ENCODE measurements at regions not wholly inside any gene's neighbourhood (a gene's known extent, or its start where the extent isn't known, plus 50 kb on each side); places are given as distances from the start of the nearest gene placed in this dataset.

DNA sequence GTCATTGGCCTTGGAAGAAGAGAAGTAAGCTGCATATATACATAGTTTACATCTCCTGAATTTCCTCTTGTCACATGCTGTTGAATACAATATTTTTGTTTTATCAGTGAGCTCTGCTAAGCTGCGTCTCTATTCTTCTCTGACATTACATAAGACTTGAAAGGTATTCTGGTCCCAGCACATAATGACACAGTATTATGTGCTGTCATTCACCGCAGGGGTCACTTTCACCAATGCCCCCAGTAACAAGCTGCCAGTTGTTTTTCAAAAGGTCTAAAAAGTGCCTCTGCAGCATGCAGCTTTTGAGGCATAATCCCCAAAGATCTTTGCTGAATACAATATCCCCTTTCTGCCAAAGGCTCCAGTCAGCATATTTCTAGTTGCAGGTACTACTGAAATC lies 349.0 kb upstream of the FAM174A start:
- TF ChIP-seq, protein P1, sequence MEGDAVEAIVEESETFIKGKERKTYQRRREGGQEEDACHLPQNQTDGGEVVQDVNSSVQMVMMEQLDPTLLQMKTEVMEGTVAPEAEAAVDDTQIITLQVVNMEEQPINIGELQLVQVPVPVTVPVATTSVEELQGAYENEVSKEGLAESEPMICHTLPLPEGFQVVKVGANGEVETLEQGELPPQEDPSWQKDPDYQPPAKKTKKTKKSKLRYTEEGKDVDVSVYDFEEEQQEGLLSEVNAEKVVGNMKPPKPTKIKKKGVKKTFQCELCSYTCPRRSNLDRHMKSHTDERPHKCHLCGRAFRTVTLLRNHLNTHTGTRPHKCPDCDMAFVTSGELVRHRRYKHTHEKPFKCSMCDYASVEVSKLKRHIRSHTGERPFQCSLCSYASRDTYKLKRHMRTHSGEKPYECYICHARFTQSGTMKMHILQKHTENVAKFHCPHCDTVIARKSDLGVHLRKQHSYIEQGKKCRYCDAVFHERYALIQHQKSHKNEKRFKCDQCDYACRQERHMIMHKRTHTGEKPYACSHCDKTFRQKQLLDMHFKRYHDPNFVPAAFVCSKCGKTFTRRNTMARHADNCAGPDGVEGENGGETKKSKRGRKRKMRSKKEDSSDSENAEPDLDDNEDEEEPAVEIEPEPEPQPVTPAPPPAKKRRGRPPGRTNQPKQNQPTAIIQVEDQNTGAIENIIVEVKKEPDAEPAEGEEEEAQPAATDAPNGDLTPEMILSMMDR (IDR thresholded peaks at IDR 0.05; ENCODE audit: extremely low read depth, low read depth, low read length) = no peak
- H3K27ac ChIP-seq (ENCODE audit: low read depth, low read length) = no peak overlapping the region

DNA sequence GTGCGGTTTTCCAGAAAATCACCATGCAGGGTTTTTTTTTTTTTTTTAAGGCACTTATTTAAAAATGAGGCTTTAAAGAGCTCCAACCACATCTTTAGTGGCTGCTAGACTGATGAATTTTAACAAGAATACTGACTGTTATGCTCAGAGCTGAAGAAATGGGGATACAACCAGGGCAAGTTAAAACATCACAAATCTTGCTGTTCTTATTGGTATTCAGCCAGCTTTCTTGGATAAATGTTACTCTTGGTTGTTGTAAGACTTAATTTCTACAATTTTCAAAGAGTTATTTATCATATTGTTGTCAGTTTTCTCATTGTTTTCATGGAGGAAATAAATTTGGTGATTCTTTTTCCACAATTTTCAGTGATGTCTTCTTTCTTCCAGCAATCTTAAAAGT lies 352.8 kb upstream of the FAM174A start:
- H3K36me3 ChIP-seq (ENCODE audit: insufficient read depth, low read length) = no peaks in the 10 kb centered on the region
- H2AFZ ChIP-seq (ENCODE audit: low read length) = no peak overlapping the region
- no peak overlapping the region for H3K4me2 ChIP-seq (ENCODE audit: insufficient read depth, low read length)
- H3K27me3 ChIP-seq (ENCODE audit: insufficient read depth, low read length) = no peaks in the 10 kb centered on the region
- no peaks in the 10 kb centered on the region for H4K20me1 ChIP-seq (ENCODE audit: insufficient read depth, low read length)
- no peaks in the 10 kb centered on the region for H3K4me1 ChIP-seq (ENCODE audit: insufficient read depth, low read length)
- TF ChIP-seq, protein P1 (IDR thresholded peaks at IDR 0.05; ENCODE audit: extremely low read depth, low read depth, low read length) = no peak
- H3K4me3 ChIP-seq (ENCODE audit: insufficient read depth, low read length) = no peak overlapping the region
- H3K9me3 ChIP-seq (ENCODE audit: low read depth, low read length) = no peaks in the 10 kb centered on the region
- H3K79me2 ChIP-seq (ENCODE audit: insufficient read depth, low read length) = no peaks in the 10 kb centered on the region
- no peak overlapping the region for H3K27ac ChIP-seq (ENCODE audit: low read depth, low read length)
- no peak for DNase-seq (ENCODE audit: insufficient read length, low spot score, missing footprints)

More for the DNA sequence above, 349.0 kb upstream of the FAM174A start:
- Histone ChIP-seq H4K20me1 (ENCODE audit: insufficient read depth, low read length) (no peaks in the 10 kb centered on the region), H2AFZ (ENCODE audit: low read length) (no peak overlapping the region), H3K36me3 (ENCODE audit: insufficient read depth, low read length) (no peaks in the 10 kb centered on the region), H3K4me3 (ENCODE audit: insufficient read depth, low read length) (no peak overlapping the region), H3K9me3 (ENCODE audit: low read depth, low read length) (no peaks in the 10 kb centered on the region), H3K4me1 (ENCODE audit: insufficient read depth, low read length) (no peaks in the 10 kb centered on the region), H3K27me3 (ENCODE audit: insufficient read depth, low read length) (no peaks in the 10 kb centered on the region), H3K4me2 (ENCODE audit: insufficient read depth, low read length) (no peak overlapping the region), H3K79me2 (ENCODE audit: insufficient read depth, low read length) (no peaks in the 10 kb centered on the region)
- no peak for DNase-seq (ENCODE audit: insufficient read length, low spot score, missing footprints)

DNA sequence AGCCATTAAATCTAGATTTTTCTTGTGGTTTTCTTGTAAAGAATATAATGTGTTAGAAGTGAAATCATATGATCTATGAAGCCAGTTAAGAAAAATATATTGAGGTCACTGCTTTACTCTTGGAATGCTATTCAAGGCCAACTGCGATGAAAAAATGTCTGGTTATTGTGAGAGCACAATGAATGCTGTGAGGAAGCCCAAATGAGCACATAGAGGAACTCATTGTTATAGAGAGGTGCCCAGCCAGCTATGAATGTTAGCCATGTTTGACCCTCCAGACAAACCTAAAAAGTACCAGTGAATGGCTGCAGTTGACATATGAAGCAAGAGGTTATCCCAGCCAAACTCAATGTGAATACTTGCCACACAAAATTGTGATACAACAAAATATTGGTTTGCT lies 359.8 kb upstream of the FAM174A start:
- Histone ChIP-seq H4K20me1 (ENCODE audit: insufficient read depth, low read length) (no peaks in the 10 kb centered on the region), H2AFZ (ENCODE audit: low read length) (no peak overlapping the region), H3K4me2 (ENCODE audit: insufficient read depth, low read length) (no peak overlapping the region), H3K27ac (ENCODE audit: low read depth, low read length) (no peak overlapping the region), H3K4me3 (ENCODE audit: insufficient read depth, low read length) (no peak overlapping the region), H3K4me1 (ENCODE audit: insufficient read depth, low read length) (no peaks in the 10 kb centered on the region), H3K27me3 (ENCODE audit: insufficient read depth, low read length) (no peaks in the 10 kb centered on the region), H3K9me3 (ENCODE audit: low read depth, low read length) (no peaks in the 10 kb centered on the region), H3K36me3 (ENCODE audit: insufficient read depth, low read length) (no peaks in the 10 kb centered on the region), H3K79me2 (ENCODE audit: insufficient read depth, low read length) (no peaks in the 10 kb centered on the region)
- DNase-seq (ENCODE audit: insufficient read length, low spot score, missing footprints) = no peak
- TF ChIP-seq, protein P1 (IDR thresholded peaks at IDR 0.05; ENCODE audit: extremely low read depth, low read depth, low read length) = no peak

DNA sequence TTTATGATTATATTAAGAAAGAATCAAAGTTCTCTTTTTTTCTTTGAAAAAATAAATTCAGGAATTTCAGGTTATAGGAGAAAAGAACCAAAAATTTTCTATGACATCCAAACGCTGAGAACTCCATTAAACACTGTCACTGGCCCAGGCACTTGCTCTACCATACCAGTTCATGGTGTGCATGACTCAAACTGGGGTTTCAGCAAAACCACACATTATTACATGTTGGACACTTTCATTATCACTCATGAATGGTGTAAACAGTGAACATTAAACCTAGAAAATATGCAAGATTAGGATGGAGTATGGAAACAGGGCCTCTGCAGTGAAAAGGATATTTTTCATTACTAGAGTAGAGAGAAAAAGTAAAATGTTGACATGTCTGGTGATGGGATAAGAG lies 369.9 kb upstream of the FAM174A start:
- Histone ChIP-seq H3K4me2 (ENCODE audit: insufficient read depth, low read length) (no peak overlapping the region), H2AFZ (ENCODE audit: low read length) (no peak overlapping the region), H3K4me1 (ENCODE audit: insufficient read depth, low read length) (no peaks in the 10 kb centered on the region), H4K20me1 (ENCODE audit: insufficient read depth, low read length) (no peaks in the 10 kb centered on the region), H3K9me3 (ENCODE audit: low read depth, low read length) (no peaks in the 10 kb centered on the region), H3K4me3 (ENCODE audit: insufficient read depth, low read length) (no peak overlapping the region), H3K79me2 (ENCODE audit: insufficient read depth, low read length) (no peaks in the 10 kb centered on the region), H3K36me3 (ENCODE audit: insufficient read depth, low read length) (no peaks in the 10 kb centered on the region), H3K27me3 (ENCODE audit: insufficient read depth, low read length) (no peaks in the 10 kb centered on the region), H3K27ac (ENCODE audit: low read depth, low read length) (no peak overlapping the region)
- TF ChIP-seq, protein P1 (IDR thresholded peaks at IDR 0.05; ENCODE audit: extremely low read depth, low read depth, low read length) = no peak
- no peak for DNase-seq (ENCODE audit: insufficient read length, low spot score, missing footprints)
